H1 (cell line): ENCODE measurements at regions not wholly inside any gene's neighbourhood (a gene's known extent, or its start where the extent isn't known, plus 50 kb on each side); places are given as distances from the start of the nearest gene placed in this dataset.

Source experiments
- CTCF ChIA-PET: fragments of 300-600 bp; sonication (Branson Sonifier 250); formaldehyde crosslinking; loops from one replicate; lab custom pipeline; 2021; ENCODE audit not compliant: partially characterized antibody; lab: Charles Lee
- POLR2A ChIA-PET: fragments of 300-600 bp; sonication (Branson Sonifier 250); formaldehyde crosslinking; loops from one replicate; lab custom pipeline; 2021; ENCODE audit warnings: inconsistent platforms; ENCODE audit not compliant: partially characterized antibody; lab: Charles Lee
- DNase-seq, 2 experiments: peaks; one replicate each; pipeline versions ENCODE4 v3.0.0 to v3.0.0-alpha.2; 2010 to 2022; ENCODE audit warnings: low spot score in 2 of 2, low read depth in 1 of 2, mixed read lengths in 1 of 2
- FAIRE-seq: peaks from 2 replicates; lab custom pipeline; 2011; peaks lifted over from hg19 to GRCh38; lab: Jason Lieb, UNC
- H2AFZ ChIP-seq: 2 replicates; pipeline ENCODE4 v1.8.1; 2012; ENCODE audit warnings: low read length, inconsistent platforms
- H2AK5ac ChIP-seq: 2 replicates; pipeline ENCODE4 v1.6.1; 2013; ENCODE audit warnings: low read depth, low read length
- H2BK120ac ChIP-seq: replicated peaks from 2 replicates; pipeline ENCODE3; 2013; ENCODE audit warnings: low read depth, low read length, inconsistent platforms
- H2BK12ac ChIP-seq: 2 replicates; pipeline ENCODE4 v1.6.1; 2013; ENCODE audit warnings: low read depth, low read length
- H2BK15ac ChIP-seq: 2 replicates; pipeline ENCODE4 v1.6.1; 2013; ENCODE audit warnings: low read length
- H2BK20ac ChIP-seq: 2 replicates; pipeline ENCODE4 v1.6.1; 2013; ENCODE audit warnings: low read length
- H2BK5ac ChIP-seq: 2 replicates; pipeline ENCODE4 v1.6.1; 2013; ENCODE audit warnings: low read depth, low read length
- H3K14ac ChIP-seq: 2 replicates; pipeline ENCODE4 v1.6.1; 2013; ENCODE audit warnings: inconsistent platforms; ENCODE audit not compliant: insufficient read length
- H3K18ac ChIP-seq: 2 replicates; pipeline ENCODE4 v1.6.1; 2013; ENCODE audit warnings: low read length; ENCODE audit errors: extremely low read depth
- H3K23ac ChIP-seq: 2 replicates; pipeline ENCODE4 v1.6.1; 2013; ENCODE audit warnings: inconsistent platforms; ENCODE audit not compliant: insufficient read length
- H3K23me2 ChIP-seq: 2 replicates; pipeline ENCODE4 v1.6.1; 2013; ENCODE audit warnings: low read depth, low read length
- H3K27ac ChIP-seq: 2 replicates; pipeline ENCODE4 v1.6.1; 2011; ENCODE audit warnings: low read depth, low read length, inconsistent platforms
- H3K27me3 ChIP-seq, 4 experiments: replicated peaks in 1 of 4; 1 replicate in 1 of 4; 2 replicates in 3 of 4; pipeline versions ENCODE4 v1.6.1 to v1.8.1; 2011 to 2013; ENCODE audit warnings: low read length in 3 of 4, mild to moderate bottlenecking in 3 of 4, inconsistent platforms in 2 of 4, mixed read lengths in 2 of 4, moderate library complexity in 1 of 4; ENCODE audit not compliant: control insufficient read depth in 3 of 4, insufficient read depth in 3 of 4; ENCODE audit errors: extremely low read depth in 1 of 4
- H3K36me3 ChIP-seq, 4 experiments: 2 replicates each; pipeline versions ENCODE4 v1.6.1 to v1.8.1; 2011 to 2013; ENCODE audit warnings: mild to moderate bottlenecking in 4 of 4, low read length in 3 of 4, moderate library complexity in 2 of 4, control low read depth in 1 of 4, inconsistent platforms in 1 of 4; ENCODE audit not compliant: insufficient read depth in 4 of 4, control insufficient read depth in 2 of 4
- H3K4ac ChIP-seq: replicated peaks from 2 replicates; pipeline ENCODE3; 2013; ENCODE audit warnings: low read length, low read depth, mixed read lengths, inconsistent platforms; ENCODE audit not compliant: insufficient read length
- H3K4me1 ChIP-seq, 4 experiments: replicated peaks in 1 of 4; 1 replicate in 1 of 4; 2 replicates in 3 of 4; pipeline versions ENCODE4 v1.6.1 to v1.8.1; 2011 to 2013; ENCODE audit warnings: low read length in 3 of 4, inconsistent platforms in 2 of 4, mixed read lengths in 1 of 4; ENCODE audit not compliant: insufficient read depth in 4 of 4, control insufficient read depth in 3 of 4
- H3K4me2 ChIP-seq, 2 experiments: 2 replicates each; pipeline versions ENCODE4 v1.6.1 to v1.8.1; 2011 to 2013; ENCODE audit warnings: low read depth in 2 of 2, low read length in 2 of 2, control low read depth in 1 of 2, inconsistent platforms in 1 of 2, mild to moderate bottlenecking in 1 of 2; ENCODE audit not compliant: insufficient read depth in 1 of 2
- H3K4me3 ChIP-seq, 4 experiments: fragments of 200-600, 300-600 bp in 1 of 4; sonication (generic), shearing (Covaris generic), sonication (Bioruptor Twin) in 1 of 4; 2 replicates each; pipeline versions ENCODE4 v1.5.1 to v1.8.1; 2011 to 2016; ENCODE audit warnings: low read length in 4 of 4, low read depth in 3 of 4, control low read depth in 2 of 4, inconsistent platforms in 2 of 4, mild to moderate bottlenecking in 2 of 4, mixed read lengths in 1 of 4, moderate library complexity in 1 of 4; ENCODE audit not compliant: insufficient read depth in 2 of 4; ENCODE audit errors: extremely low read depth in 1 of 4
- H3K56ac ChIP-seq: replicated peaks from 2 replicates; pipeline ENCODE3; 2013; ENCODE audit warnings: low read depth, mild to moderate bottlenecking, mixed read lengths, low read length, inconsistent platforms; ENCODE audit not compliant: insufficient read length
- H3K79me1 ChIP-seq: 2 replicates; pipeline ENCODE4 v1.6.1; 2013; ENCODE audit warnings: low read depth, low read length, control low read depth
- H3K79me2 ChIP-seq, 2 experiments: 2 replicates each; pipeline versions ENCODE4 v1.6.1 to v1.8.1; 2012 to 2013; ENCODE audit warnings: low read length in 2 of 2, mild to moderate bottlenecking in 2 of 2, inconsistent platforms in 1 of 2; ENCODE audit not compliant: insufficient read depth in 2 of 2, control insufficient read depth in 1 of 2
- H3K9ac ChIP-seq, 4 experiments: replicated peaks in 1 of 4; 1 replicate in 1 of 4; 2 replicates in 3 of 4; pipeline versions ENCODE4 v1.6.1 to v1.8.1; 2011 to 2013; ENCODE audit warnings: low read depth in 3 of 4, low read length in 3 of 4, control low read depth in 2 of 4, mild to moderate bottlenecking in 2 of 4, moderate library complexity in 2 of 4, inconsistent platforms in 1 of 4; ENCODE audit errors: extremely low read depth in 1 of 4
- H3K9me3 ChIP-seq, 2 experiments: 2 replicates each; pipeline versions ENCODE4 v1.6.1 to v1.8.1; 2012 to 2013; ENCODE audit warnings: mild to moderate bottlenecking in 2 of 2, moderate library complexity in 2 of 2, control low read depth in 1 of 2, inconsistent platforms in 1 of 2, low read depth in 1 of 2, low read length in 1 of 2, mixed read lengths in 1 of 2; ENCODE audit not compliant: insufficient read depth in 2 of 2
- H4K20me1 ChIP-seq, 2 experiments: replicated peaks in 1 of 2; 2 replicates each; pipeline versions ENCODE3 to v1.8.1; 2011 to 2013; ENCODE audit warnings: inconsistent platforms in 2 of 2, low read length in 2 of 2, mild to moderate bottlenecking in 1 of 2; ENCODE audit not compliant: insufficient read depth in 2 of 2, control insufficient read depth in 1 of 2
- H4K5ac ChIP-seq: 2 replicates; pipeline ENCODE4 v1.6.1; 2013; ENCODE audit warnings: low read length, low read depth, mixed read lengths, inconsistent platforms; ENCODE audit not compliant: insufficient read length
- H4K8ac ChIP-seq: 2 replicates; pipeline ENCODE4 v1.8.0; 2013; ENCODE audit warnings: mild to moderate bottlenecking, moderate library complexity, low read length, inconsistent platforms; ENCODE audit not compliant: insufficient read depth; ENCODE audit errors: extremely low read depth
- H4K91ac ChIP-seq: replicated peaks from 2 replicates; pipeline ENCODE3; 2013; ENCODE audit warnings: low read length, mixed read lengths, inconsistent platforms; ENCODE audit not compliant: insufficient read length
- RAD21 ChIP-seq, 2 experiments: IDR thresholded peaks in 1 of 2; conservative IDR thresholded peaks in 1 of 2; 2 replicates each; pipeline ENCODE4 v1.6.1; 2011; ENCODE audit warnings: low read depth in 2 of 2, low read length in 2 of 2, improper control_type of control experiment in 1 of 2, inconsistent platforms in 1 of 2, mild to moderate bottlenecking in 1 of 2, moderate library complexity in 1 of 2
- TEAD4 ChIP-seq: IDR thresholded peaks from 2 replicates; pipeline ENCODE4 v1.6.1; 2012; ENCODE audit warnings: low read depth, low read length, inconsistent platforms, mixed read lengths
- WGBS, 2 experiments: shearing (Covaris generic) in 1 of 2; methylation state at CpG; one replicate each; pipeline versions ENCODE4 v1.1.6 to v1.1.7; 2013 to 2015; ENCODE audit warnings: low lambda C conversion rate in 2 of 2, mixed read lengths in 2 of 2, inconsistent platforms in 1 of 2, low coverage in 1 of 2, missing lambda C conversion rate in 1 of 2; ENCODE audit not compliant: insufficient replicate concordance in 2 of 2, insufficient coverage in 1 of 2, insufficient read length in 1 of 2; ENCODE audit errors: extremely low coverage in 1 of 2, missing lambda C conversion rate in 1 of 2; 5-methylcytosine and 5-hydroxymethylcytosine counted together

DNA sequence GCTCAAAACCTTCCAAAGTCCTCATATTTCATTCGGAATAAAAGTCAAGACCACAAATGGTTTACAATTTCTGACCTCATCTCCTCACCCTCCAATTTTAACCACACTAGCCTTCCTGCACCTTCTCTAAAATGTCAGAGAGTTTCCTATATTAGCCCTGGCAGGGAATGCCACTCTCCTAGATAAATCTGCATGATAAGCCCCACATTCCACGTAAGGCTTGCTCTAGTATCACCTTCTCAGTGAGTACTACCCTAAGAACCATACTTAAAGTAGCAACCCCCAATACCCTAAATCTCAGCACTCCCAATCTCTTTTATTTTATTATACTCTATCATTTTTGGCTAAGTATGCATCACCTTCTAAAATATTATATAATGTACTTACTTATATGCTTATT lies 100.5 kb upstream of the SLITRK5 start:
- no peak overlapping the region for H3K4me2 ChIP-seq
- no peak overlapping the region for H2BK15ac ChIP-seq
- WGBS, 2 experiments: 72% methylated on average over 2 of the region's 2 CpGs; no CpG with 5 or more reads in 1 of the 2 experiments
- H2BK12ac ChIP-seq: no peak overlapping the region
- no peak overlapping the region for H2BK120ac ChIP-seq
- FAIRE-seq (no peak), DNase-seq (no peak)
- no peak overlapping the region for H2BK5ac ChIP-seq
- H2AFZ ChIP-seq: no peak overlapping the region
- no peaks in the 10 kb centered on the region for H3K9me3 ChIP-seq
- no peaks in the 10 kb centered on the region for H3K79me1 ChIP-seq
- no peaks in the 10 kb centered on the region for H3K4me1 ChIP-seq
- ChIA-PET POLR2A (no interaction called here), CTCF (no interaction called here)
- H4K5ac ChIP-seq: no peak overlapping the region
- H3K14ac ChIP-seq: no peak overlapping the region
- H3K4me3 ChIP-seq: no peak overlapping the region
- no peak overlapping the region for H2BK20ac ChIP-seq
- no peak overlapping the region for H4K91ac ChIP-seq
- TF ChIP-seq TEAD4 (peak; percentile 68), RAD21 (IDR thresholded peaks at IDR 0.05 in 1 of 2, conservative IDR thresholded peaks at IDR 0.05 in 1 of 2; ENCODE audit: low read depth in 2 of 2, low read length in 2 of 2) (no peak)
- no peak overlapping the region for H4K8ac ChIP-seq
- H3K27me3 ChIP-seq: no peaks in the 10 kb centered on the region
- no peak overlapping the region for H3K9ac ChIP-seq
- no peak overlapping the region for H3K27ac ChIP-seq
- no peak overlapping the region for H3K4ac ChIP-seq
- H3K36me3 ChIP-seq: no peaks in the 10 kb centered on the region
- H4K20me1 ChIP-seq: no peaks in the 10 kb centered on the region
- no peaks in the 10 kb centered on the region; the same call in 1 of the 2 replicates for H3K23me2 ChIP-seq
- no peak overlapping the region for H2AK5ac ChIP-seq
- no peak overlapping the region for H3K56ac ChIP-seq
- H3K79me2 ChIP-seq: no peaks in the 10 kb centered on the region
- H3K18ac ChIP-seq: no peak overlapping the region
- no peak overlapping the region for H3K23ac ChIP-seq
